ENCODE measurements at regions not wholly inside any gene's neighbourhood (a gene's known extent, or its start where the extent isn't known, plus 50 kb on each side); places are given as distances from the start of the nearest gene placed in this dataset.
A peak's percentile ranks its signal among the peaks of the same experiment; 100 is the strongest.

DNA sequence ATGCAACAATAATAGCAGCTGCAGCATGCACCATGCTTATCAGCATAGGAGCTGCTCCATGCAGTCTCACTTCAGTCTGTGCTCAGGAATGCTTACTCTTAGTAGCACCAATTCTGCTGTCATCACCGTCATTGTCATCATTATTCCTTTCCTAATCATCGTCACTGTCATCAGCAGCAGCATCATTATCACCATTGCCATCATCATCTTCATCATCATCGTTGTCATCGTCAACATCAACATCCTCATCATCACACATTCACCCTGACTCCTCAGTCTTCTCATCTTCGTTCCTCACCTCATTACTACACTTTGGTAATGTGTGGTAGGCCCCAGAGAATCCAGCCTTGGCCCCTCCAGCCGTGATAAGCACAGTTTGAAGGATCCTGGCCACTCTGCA, 545.0 kb downstream of the TNS3 start:
- in situ Hi-C loops (cut with MboI; ENCODE audit: low sequenced_read_pairs) = no loop called here
- Histone ChIP-seq H3K56ac (ENCODE audit: extremely low read depth, insufficient read depth, low read length) (no peak overlapping the region), H3K4me3 (ENCODE audit: insufficient read depth, low read depth, low read length) (no peak overlapping the region), H3K4me1 (ENCODE audit: control insufficient read depth, insufficient read depth, low read length) (no peaks in the 10 kb centered on the region), H4K91ac (ENCODE audit: insufficient read depth, low read depth, low read length) (no peak overlapping the region), H3K9ac (ENCODE audit: low read depth, low read length) (no peak overlapping the region), H3K27ac (ENCODE audit: insufficient read depth, low read length) (no peak overlapping the region), H3K4me2 (ENCODE audit: low read depth, low read length) (no peak overlapping the region), H3K79me1 (ENCODE audit: low read depth in 1 of 2, low read length in 2 of 2) (no peaks in the 10 kb centered on the region), H4K8ac (ENCODE audit: low read depth in 2 of 2, low read length in 2 of 2) (no peak overlapping the region), H2AK5ac (ENCODE audit: low read depth, low read length) (no peak overlapping the region), H4K5ac (ENCODE audit: low read depth, low read length) (no peak overlapping the region), H2AFZ (replicated peaks; ENCODE audit: low read length, poor library complexity) (no peak overlapping the region), H2BK15ac (ENCODE audit: low read depth, low read length) (no peak overlapping the region), H3K36me3 (ENCODE audit: control insufficient read depth, insufficient read depth, low read length) (no peaks in the 10 kb centered on the region), H2BK20ac (ENCODE audit: low read depth, low read length) (no peak overlapping the region), H2BK5ac (ENCODE audit: low read depth, low read length, poor library complexity, severe bottlenecking) (no peak overlapping the region), H3K14ac (replicated peaks; ENCODE audit: low read depth, low read length) (0 out of 2 replicates have a peak overlapping the region, but pooled peaks have one; percentile 16), H3K23ac (ENCODE audit: low read depth, low read length) (no peak overlapping the region), H3K4ac (ENCODE audit: low read depth, low read length) (no peak overlapping the region), H2AK9ac (replicated peaks; ENCODE audit: low read depth, low read length, poor library complexity) (no peak overlapping the region), H3K27me3 (ENCODE audit: control insufficient read depth, insufficient read depth, low read length) (peaks cover 9% of the 10 kb centered on the region), H3K9me3 (ENCODE audit: control insufficient read depth, insufficient read depth, low read length) (no peaks in the 10 kb centered on the region), H2BK120ac (ENCODE audit: low read depth, low read length) (no peak overlapping the region), H3K9me1 (ENCODE audit: insufficient read depth, low read length) (no peaks in the 10 kb centered on the region), H4K20me1 (ENCODE audit: insufficient read depth, low read length) (no peaks in the 10 kb centered on the region), H3K18ac (ENCODE audit: low read depth, low read length) (no peak overlapping the region)
- DNase-seq = no peak
- BruUV-seq (replicated peaks) = no TSS peak
- ChIA-PET CTCF (no interaction called here), POLR2A (ENCODE audit: unreplicated experiment) (no interaction called here)
- 42 to 100% methylated on average over 2 to 5 of the region's 6 CpGs for WGBS, 2 experiments (ENCODE audit: extremely low coverage in 2 of 2, insufficient read length in 1 of 2)
- TF ChIP-seq, protein P1, sequence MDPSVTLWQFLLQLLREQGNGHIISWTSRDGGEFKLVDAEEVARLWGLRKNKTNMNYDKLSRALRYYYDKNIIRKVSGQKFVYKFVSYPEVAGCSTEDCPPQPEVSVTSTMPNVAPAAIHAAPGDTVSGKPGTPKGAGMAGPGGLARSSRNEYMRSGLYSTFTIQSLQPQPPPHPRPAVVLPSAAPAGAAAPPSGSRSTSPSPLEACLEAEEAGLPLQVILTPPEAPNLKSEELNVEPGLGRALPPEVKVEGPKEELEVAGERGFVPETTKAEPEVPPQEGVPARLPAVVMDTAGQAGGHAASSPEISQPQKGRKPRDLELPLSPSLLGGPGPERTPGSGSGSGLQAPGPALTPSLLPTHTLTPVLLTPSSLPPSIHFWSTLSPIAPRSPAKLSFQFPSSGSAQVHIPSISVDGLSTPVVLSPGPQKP (IDR thresholded peaks at IDR 0.05; ENCODE audit: borderline replicate concordance, low read depth, low read length) = no peak
- TF ChIP-seq CHD1 (IDR thresholded peaks at IDR 0.05; ENCODE audit: low read depth, low read length) (no peak), NFE2L2 (IDR thresholded peaks at IDR 0.05; ENCODE audit: low read depth, low read length) (no peak), CTCF (conservative IDR thresholded peaks at IDR 0.05; ENCODE audit: low read depth, low read length) (no peak), BHLHE40 (IDR thresholded peaks at IDR 0.05; ENCODE audit: low read depth, low read length) (no peak), RAD21 (IDR thresholded peaks at IDR 0.05; ENCODE audit: low read length) (no peak), RFX5 (IDR thresholded peaks at IDR 0.05; ENCODE audit: low read depth, low read length) (no peak), RCOR1 (IDR thresholded peaks at IDR 0.05; ENCODE audit: insufficient replicate concordance, low read length) (no peak), CEBPB (IDR thresholded peaks at IDR 0.05; ENCODE audit: low read depth, low read length) (no peak), FOS (IDR thresholded peaks at IDR 0.05; ENCODE audit: low read depth, low read length) (no peak)
- ATAC-seq (ENCODE audit: low read depth) = no peak
- dilution Hi-C loops (cut with HindIII; ENCODE audit: low sequenced_read_pairs, unreplicated experiment) = no loop called here
- intact Hi-C loops (cut with micrococcal nuclease) = no loop called here

Measured in IMR-90 (cell line).